Heart left ventricle (tissue), 13 donors: ENCODE measurements at regions not wholly inside any gene's neighbourhood (a gene's known extent, or its start where the extent isn't known, plus 50 kb on each side); places are given as distances from the start of the nearest gene placed in this dataset.

Experiments
- POLR2A ChIP-seq, 2 donors: fragments of 450-650 bp; IDR thresholded peaks; one replicate each; pipeline ENCODE4 v1.6.1; 2017; ENCODE audit warnings: antibody characterized with exemption in 2 of 2, mild to moderate bottlenecking in 2 of 2, moderate library complexity in 2 of 2
- TF ChIP-seq, protein P1 (sequence below), 12 donors: fragments of 200-600 bp; sonication (generic) in 4 of 12; IDR thresholded peaks; one replicate each; pipeline versions ENCODE4 v1.5.0 to v1.8.0; 2018 to 2022; ENCODE audit warnings: antibody characterized with exemption in 12 of 12, mild to moderate bottlenecking in 5 of 12
- donor health status: ischemic (EF 13 %, LVEDD 7.1; RV severe dilation, severe dysfunction).
- donor health status: DM: no; HTN: yes; CAD: no.
- donor health status: DM: no; HTN: no; CAD: no.
- donor health status: ischemic (EF 25% LVEDD 6.9; RV normal size, moderate dysfunction).
- donor health status: ischemic (EF 25% LVEDD 5.7; RV mildly dilated, moderate dysfunction).
- donor health status: ischemic (EF 35%, LVEDD 5.7; RV mildly dilated, moderate dysfunction).
- donor health status: nonischemic (EF 11% LVEDD 7.7; RV severe dilation, severe dysfunction).
- donor health status: DM: yes; HTN: yes; CAD: no.
- donor health status: PGD.
- donor health status: ischemic (EF 29% LVEDD 5.4; RV normal size, mild dysfunction).
- donor health status: nonischemic (EF 23%, LVEDD 6.1; RV moderate dilation, normal function).

DNA sequence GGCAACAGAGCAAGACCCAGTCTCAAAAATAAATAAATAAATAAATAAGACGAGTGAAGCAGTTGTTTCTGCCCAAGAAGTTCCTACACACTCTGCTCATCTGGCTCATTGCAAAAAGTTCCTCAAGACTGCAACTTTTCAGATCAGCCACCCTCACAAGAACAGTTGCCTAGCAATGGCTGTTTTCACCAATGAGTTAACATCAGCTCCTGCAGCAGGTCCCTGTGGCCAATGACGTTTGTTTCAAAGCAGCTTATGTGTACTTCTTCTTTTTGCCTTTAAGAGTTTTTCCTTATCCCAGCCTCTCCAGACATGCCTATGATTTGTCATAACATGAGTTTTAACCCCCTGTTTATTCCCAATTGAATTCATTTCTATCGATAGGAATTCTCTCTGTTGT, 118.4 kb upstream of the SPRED1 start:
- TF ChIP-seq, protein P1, sequence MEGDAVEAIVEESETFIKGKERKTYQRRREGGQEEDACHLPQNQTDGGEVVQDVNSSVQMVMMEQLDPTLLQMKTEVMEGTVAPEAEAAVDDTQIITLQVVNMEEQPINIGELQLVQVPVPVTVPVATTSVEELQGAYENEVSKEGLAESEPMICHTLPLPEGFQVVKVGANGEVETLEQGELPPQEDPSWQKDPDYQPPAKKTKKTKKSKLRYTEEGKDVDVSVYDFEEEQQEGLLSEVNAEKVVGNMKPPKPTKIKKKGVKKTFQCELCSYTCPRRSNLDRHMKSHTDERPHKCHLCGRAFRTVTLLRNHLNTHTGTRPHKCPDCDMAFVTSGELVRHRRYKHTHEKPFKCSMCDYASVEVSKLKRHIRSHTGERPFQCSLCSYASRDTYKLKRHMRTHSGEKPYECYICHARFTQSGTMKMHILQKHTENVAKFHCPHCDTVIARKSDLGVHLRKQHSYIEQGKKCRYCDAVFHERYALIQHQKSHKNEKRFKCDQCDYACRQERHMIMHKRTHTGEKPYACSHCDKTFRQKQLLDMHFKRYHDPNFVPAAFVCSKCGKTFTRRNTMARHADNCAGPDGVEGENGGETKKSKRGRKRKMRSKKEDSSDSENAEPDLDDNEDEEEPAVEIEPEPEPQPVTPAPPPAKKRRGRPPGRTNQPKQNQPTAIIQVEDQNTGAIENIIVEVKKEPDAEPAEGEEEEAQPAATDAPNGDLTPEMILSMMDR (IDR thresholded peaks at IDR 0.05), result no peak
- no peak for TF ChIP-seq POLR2A (IDR thresholded peaks at IDR 0.05)
